ENCODE measurements at regions not wholly inside any gene's neighbourhood (a gene's known extent, or its start where the extent isn't known, plus 50 kb on each side); places are given as distances from the start of the nearest gene placed in this dataset.

GRCh38 chr7:113410796-113411195 lies 292.4 kb upstream of the SMIM30 start:
- TF ChIP-seq TEAD1 (CRISPR knock-in tag; IDR thresholded peaks at IDR 0.05) (no peak), ETV6 (CRISPR knock-in tag; IDR thresholded peaks at IDR 0.05) (no peak), NR3C1 (CRISPR knock-in tag; conservative IDR thresholded peaks at IDR 0.05; ENCODE audit: low read depth) (no peak), CTCF (IDR thresholded peaks at IDR 0.05) (no peak), SP1 (CRISPR knock-in tag; conservative IDR thresholded peaks at IDR 0.05) (no peak), IRF2 (CRISPR knock-in tag; IDR thresholded peaks at IDR 0.05; ENCODE audit: borderline replicate concordance, low read depth) (no peak), ZNF532 (CRISPR knock-in tag; IDR thresholded peaks at IDR 0.05; ENCODE audit: borderline replicate concordance) (no peak), ZNF263 (CRISPR knock-in tag; IDR thresholded peaks at IDR 0.05; ENCODE audit: low read depth) (no peak), AR (CRISPR knock-in tag; IDR thresholded peaks at IDR 0.05) (no peak), CREM (CRISPR knock-in tag; IDR thresholded peaks at IDR 0.05) (no peak)

Measured in WTC11 (cell line).